K562 (cell line): ENCODE measurements at regions not wholly inside any gene's neighbourhood (a gene's known extent, or its start where the extent isn't known, plus 50 kb on each side); places are given as distances from the start of the nearest gene placed in this dataset.

Experiments used
- ATAC-seq: fragments of 200-7000 bp; cut with Tn5 transposase; 3 replicates; pipeline ENCODE4 v1.9.1; 2020; ENCODE audit warnings: moderate library complexity
- BruUV-seq: library from RNA; stranded (reverse); fragments of 400-500 nt; replicated peaks from 2 replicates; lab custom pipeline; 2021; lab: Mats Ljungman, UMichigan
- CTCF ChIA-PET: fragments of 300-600 bp; formaldehyde crosslinking; extraction: SDS; loops from one replicate; lab custom pipeline; 2021; ENCODE audit warnings: low intra/inter-chr PET ratio; lab: Yijun Ruan, JAX
- POLR2A ChIA-PET: fragments of 300-600, 350-650 bp; sonication (Branson Sonifier 250); formaldehyde crosslinking; extraction: SDS; loops from one replicate; lab custom pipeline; 2021; ENCODE audit warnings: antibody characterized with exemption, inconsistent platforms; lab: Yijun Ruan, JAX
- DNase-seq, 4 experiments: peaks; one replicate each; pipeline versions ENCODE4 v3.0.0 to v3.0.0-alpha.2; 2011 to 2018; ENCODE audit warnings: low spot score in 3 of 4, mixed read lengths in 3 of 4; ENCODE audit errors: extremely low read depth in 1 of 4
- FAIRE-seq: peaks from 2 replicates; lab custom pipeline; 2011; peaks lifted over from hg19 to GRCh38; lab: Jason Lieb, UNC
- H2AFZ ChIP-seq: 2 replicates; pipeline ENCODE4 v1.6.0; 2011; ENCODE audit warnings: low read depth, low read length, control low read depth, inconsistent platforms
- H3K27ac ChIP-seq: fragments of 200-600 bp; 3 replicates; pipeline ENCODE4 v1.8.0; 2011; ENCODE audit warnings: low read depth, mild to moderate bottlenecking, control low read depth, inconsistent platforms, low read length, moderate library complexity, mixed read lengths; ENCODE audit errors: extremely low read depth
- H3K27me3 ChIP-seq, 2 experiments: fragments of 300-600 bp in 1 of 2; 2 replicates in 1 of 2; 3 replicates in 1 of 2; pipeline versions ENCODE4 v1.6.0 to v1.8.0; 2011; ENCODE audit warnings: inconsistent platforms in 2 of 2, low read length in 2 of 2, mild to moderate bottlenecking in 1 of 2, mixed read lengths in 1 of 2, moderate library complexity in 1 of 2; ENCODE audit not compliant: control insufficient read depth in 2 of 2, insufficient read depth in 2 of 2
- H3K36me3 ChIP-seq: fragments of 300-600 bp; 3 replicates; pipeline ENCODE4 v1.8.0; 2011; ENCODE audit warnings: mild to moderate bottlenecking, low read length, inconsistent platforms; ENCODE audit not compliant: control insufficient read depth, insufficient read depth
- H3K4me1 ChIP-seq, 2 experiments: fragments of 200-600 bp in 1 of 2; replicated peaks in 1 of 2; 2 replicates in 1 of 2; 3 replicates in 1 of 2; pipeline versions ENCODE4 v1.5.1 to v1.8.0; 2011; ENCODE audit warnings: inconsistent platforms in 2 of 2, low read length in 2 of 2, mild to moderate bottlenecking in 1 of 2, mixed read lengths in 1 of 2, moderate library complexity in 1 of 2; ENCODE audit not compliant: control insufficient read depth in 2 of 2, insufficient read depth in 2 of 2
- H3K4me2 ChIP-seq: 2 replicates; pipeline ENCODE4 v1.6.1; 2011; ENCODE audit warnings: low read length, control low read depth, inconsistent platforms, mixed read lengths; ENCODE audit not compliant: insufficient read depth
- H3K4me3 ChIP-seq: fragments of 200-600 bp; sonication (generic), shearing (Covaris generic); 2 replicates; pipeline ENCODE4 v1.5.1; 2016; ENCODE audit warnings: control low read depth, inconsistent platforms
- H3K79me2 ChIP-seq: fragments of 200-600 bp; 3 replicates; pipeline ENCODE4 v1.8.0; 2011; ENCODE audit warnings: low read length, inconsistent platforms; ENCODE audit not compliant: control insufficient read depth, insufficient read depth
- H3K9ac ChIP-seq, 2 experiments: 2 replicates each; pipeline versions ENCODE4 v1.6.0 to v1.6.1; 2011; ENCODE audit warnings: low read depth in 2 of 2, low read length in 2 of 2, control low read depth in 1 of 2, inconsistent platforms in 1 of 2, mild to moderate bottlenecking in 1 of 2, mixed read lengths in 1 of 2; ENCODE audit not compliant: insufficient read depth in 1 of 2
- H3K9me1 ChIP-seq: one replicate; pipeline ENCODE4 v1.6.0; 2011; ENCODE audit warnings: inconsistent platforms, mild to moderate bottlenecking, low read length, moderate library complexity; ENCODE audit not compliant: control insufficient read depth, insufficient read depth
- H3K9me3 ChIP-seq: replicated peaks from 2 replicates; pipeline ENCODE4 v1.5.1; 2011; ENCODE audit warnings: low read depth, low read length, inconsistent platforms; ENCODE audit not compliant: control insufficient read depth, insufficient read depth
- H4K20me1 ChIP-seq: replicated peaks from 2 replicates; pipeline ENCODE4 v1.6.1; 2011; ENCODE audit warnings: low read length, inconsistent platforms, mixed read lengths; ENCODE audit not compliant: control insufficient read depth, insufficient read depth
- CCAR2 ChIP-seq: fragments of 200-400 bp; formaldehyde crosslinking; IDR thresholded peaks from 2 replicates; pipeline ENCODE4 v1.6.1; 2017; ENCODE audit warnings: mild to moderate bottlenecking, low read depth, low read length
- FOXK1 ChIP-seq: sonication (generic); formaldehyde crosslinking; IDR thresholded peaks from 2 replicates; pipeline ENCODE4 v1.8.0; 2022; ENCODE audit warnings: missing genetic modification reagents, mild to moderate bottlenecking, borderline replicate concordance
- KLF1 ChIP-seq: fragments of 450-650 bp; IDR thresholded peaks from 2 replicates; pipeline ENCODE4 v1.6.1; 2016; ENCODE audit warnings: missing genetic modification characterization, missing compliant biosample characterization
- NFATC3 ChIP-seq: fragments of 450-650 bp; IDR thresholded peaks from 2 replicates; pipeline ENCODE4 v1.6.1; 2017; ENCODE audit warnings: mild to moderate bottlenecking
- PCBP2 ChIP-seq: fragments of 200-400 bp; formaldehyde crosslinking; IDR thresholded peaks from 2 replicates; pipeline ENCODE4 v1.6.1; 2018; ENCODE audit warnings: low read length, low read depth, mild to moderate bottlenecking, moderate library complexity; ENCODE audit not compliant: poor library complexity, severe bottlenecking
- SREBF1 ChIP-seq: fragments of 150-350 bp; IDR thresholded peaks from 2 replicates; pipeline ENCODE4 v1.6.1; 2014; ENCODE audit warnings: antibody characterized with exemption, low read depth, low read length, borderline replicate concordance
- YY1 ChIP-seq, 3 experiments: IDR thresholded peaks; 2 replicates each; pipeline ENCODE4 v1.6.1; 2011; ENCODE audit warnings: low read length in 2 of 3, mild to moderate bottlenecking in 2 of 3, moderate library complexity in 2 of 3, borderline replicate concordance in 1 of 3, control low read depth in 1 of 3, low read depth in 1 of 3; ENCODE audit not compliant: insufficient read depth in 3 of 3, insufficient replicate concordance in 2 of 3, control insufficient read depth in 1 of 3, insufficient read length in 1 of 3; ENCODE audit errors: extremely low read depth in 1 of 3
- ZNF583 ChIP-seq: fragments of 250-450 bp; sonication (Bioruptor Pico); IDR thresholded peaks from 2 replicates; pipeline ENCODE4 v1.4.0; 2020
- WGBS: fragments of 100-300 bp; shearing (Covaris generic); methylation state at CpG from one replicate; pipeline ENCODE4 v1.1.6; 2016; ENCODE audit warnings: low coverage, mixed read lengths; ENCODE audit not compliant: insufficient coverage; ENCODE audit errors: missing lambda C conversion rate; 5-methylcytosine and 5-hydroxymethylcytosine counted together
- in situ Hi-C: fragments of 300-500 bp; cut with MboI; formaldehyde crosslinking; loops from 4 replicates; pipeline ENCODE4 v1.15.0; 2018; ENCODE audit warnings: inconsistent platforms, mixed read lengths
- intact Hi-C: fragments of 100-400 bp; cut with micrococcal nuclease; formaldehyde crosslinking; loops from 2 replicates; pipeline ENCODE4 v1.14.2; 2022
- TF ChIP-seq, protein P1 (sequence below): fragments of 450-650 bp; IDR thresholded peaks from 2 replicates; pipeline ENCODE4 v1.6.1; 2017; ENCODE audit warnings: mild to moderate bottlenecking, moderate library complexity
- TF ChIP-seq, protein P2 (sequence below): fragments of 450-650 bp; IDR thresholded peaks from 2 replicates; pipeline ENCODE4 v1.6.1; 2018; ENCODE audit not compliant: partially characterized antibody
- TF ChIP-seq, protein P3 (sequence below), 2 experiments: IDR thresholded peaks; 2 replicates each; pipeline ENCODE4 v1.6.1; 2011; ENCODE audit warnings: borderline replicate concordance in 1 of 2, control low read depth in 1 of 2, low read depth in 1 of 2, low read length in 1 of 2, mild to moderate bottlenecking in 1 of 2, mixed read lengths in 1 of 2, moderate library complexity in 1 of 2; ENCODE audit not compliant: insufficient read depth in 1 of 2, insufficient read length in 1 of 2, poor library complexity in 1 of 2, severe bottlenecking in 1 of 2; ENCODE audit errors: extremely low read depth in 1 of 2
- TF ChIP-seq, protein P4 (sequence below): sonication (generic); IDR thresholded peaks from 2 replicates; pipeline ENCODE4 v1.6.1; 2016
- TF ChIP-seq, protein P5 (sequence below), 2 experiments: fragments of 250-450 bp in 1 of 2; fragments of 450-650 bp in 1 of 2; sonication (Bioruptor Pico) in 1 of 2; IDR thresholded peaks; 2 replicates each; pipeline versions ENCODE4 v1.6.1 to v1.8.0; 2016 to 2021; ENCODE audit warnings: mild to moderate bottlenecking in 2 of 2, moderate library complexity in 2 of 2, missing compliant biosample characterization in 1 of 2, missing genetic modification characterization in 1 of 2

DNA sequence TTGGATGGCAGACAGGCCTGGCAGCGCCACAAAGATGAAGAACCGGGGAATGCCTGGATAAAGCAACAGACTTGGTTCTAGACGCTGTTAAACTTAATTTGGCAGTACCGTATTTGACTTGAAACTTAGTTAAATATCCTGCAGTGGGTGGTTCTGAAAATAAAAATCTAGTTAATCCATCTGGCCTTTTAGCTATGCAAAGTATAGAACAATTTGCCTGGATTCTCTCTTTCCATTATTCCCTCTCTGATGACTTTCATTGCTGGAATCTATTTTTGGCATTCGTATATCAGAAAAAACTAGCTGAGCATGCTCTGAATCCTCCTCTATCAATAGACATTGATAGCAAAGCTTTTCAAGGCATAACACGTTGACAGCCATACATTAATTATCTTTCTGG lies 203.6 kb downstream of the MACC1 start:
- intact Hi-C loops (no loop called here), in situ Hi-C loops (no loop called here)
- no peak for FAIRE-seq
- no peak for ATAC-seq
- H3K36me3 ChIP-seq = no peaks in the 10 kb centered on the region
- BruUV-seq = no TSS peak
- TF ChIP-seq FOXK1 (no peak), NFATC3 (no peak), CCAR2 (no peak), SREBF1 (no peak), YY1 (IDR thresholded peaks at IDR 0.05; ENCODE audit: borderline replicate concordance in 1 of 3, control insufficient read depth in 1 of 3, extremely low read depth in 1 of 3, insufficient read depth in 3 of 3, insufficient read length in 1 of 3, insufficient replicate concordance in 2 of 3, low read depth in 1 of 3, low read length in 2 of 3) (no peak), KLF1 (tag) (no peak), ZNF583 (no peak), PCBP2 (no peak)
- TF ChIP-seq, protein P1, sequence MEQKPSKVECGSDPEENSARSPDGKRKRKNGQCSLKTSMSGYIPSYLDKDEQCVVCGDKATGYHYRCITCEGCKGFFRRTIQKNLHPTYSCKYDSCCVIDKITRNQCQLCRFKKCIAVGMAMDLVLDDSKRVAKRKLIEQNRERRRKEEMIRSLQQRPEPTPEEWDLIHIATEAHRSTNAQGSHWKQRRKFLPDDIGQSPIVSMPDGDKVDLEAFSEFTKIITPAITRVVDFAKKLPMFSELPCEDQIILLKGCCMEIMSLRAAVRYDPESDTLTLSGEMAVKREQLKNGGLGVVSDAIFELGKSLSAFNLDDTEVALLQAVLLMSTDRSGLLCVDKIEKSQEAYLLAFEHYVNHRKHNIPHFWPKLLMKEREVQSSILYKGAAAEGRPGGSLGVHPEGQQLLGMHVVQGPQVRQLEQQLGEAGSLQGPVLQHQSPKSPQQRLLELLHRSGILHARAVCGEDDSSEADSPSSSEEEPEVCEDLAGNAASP = no peak
- TF ChIP-seq, protein P2, sequence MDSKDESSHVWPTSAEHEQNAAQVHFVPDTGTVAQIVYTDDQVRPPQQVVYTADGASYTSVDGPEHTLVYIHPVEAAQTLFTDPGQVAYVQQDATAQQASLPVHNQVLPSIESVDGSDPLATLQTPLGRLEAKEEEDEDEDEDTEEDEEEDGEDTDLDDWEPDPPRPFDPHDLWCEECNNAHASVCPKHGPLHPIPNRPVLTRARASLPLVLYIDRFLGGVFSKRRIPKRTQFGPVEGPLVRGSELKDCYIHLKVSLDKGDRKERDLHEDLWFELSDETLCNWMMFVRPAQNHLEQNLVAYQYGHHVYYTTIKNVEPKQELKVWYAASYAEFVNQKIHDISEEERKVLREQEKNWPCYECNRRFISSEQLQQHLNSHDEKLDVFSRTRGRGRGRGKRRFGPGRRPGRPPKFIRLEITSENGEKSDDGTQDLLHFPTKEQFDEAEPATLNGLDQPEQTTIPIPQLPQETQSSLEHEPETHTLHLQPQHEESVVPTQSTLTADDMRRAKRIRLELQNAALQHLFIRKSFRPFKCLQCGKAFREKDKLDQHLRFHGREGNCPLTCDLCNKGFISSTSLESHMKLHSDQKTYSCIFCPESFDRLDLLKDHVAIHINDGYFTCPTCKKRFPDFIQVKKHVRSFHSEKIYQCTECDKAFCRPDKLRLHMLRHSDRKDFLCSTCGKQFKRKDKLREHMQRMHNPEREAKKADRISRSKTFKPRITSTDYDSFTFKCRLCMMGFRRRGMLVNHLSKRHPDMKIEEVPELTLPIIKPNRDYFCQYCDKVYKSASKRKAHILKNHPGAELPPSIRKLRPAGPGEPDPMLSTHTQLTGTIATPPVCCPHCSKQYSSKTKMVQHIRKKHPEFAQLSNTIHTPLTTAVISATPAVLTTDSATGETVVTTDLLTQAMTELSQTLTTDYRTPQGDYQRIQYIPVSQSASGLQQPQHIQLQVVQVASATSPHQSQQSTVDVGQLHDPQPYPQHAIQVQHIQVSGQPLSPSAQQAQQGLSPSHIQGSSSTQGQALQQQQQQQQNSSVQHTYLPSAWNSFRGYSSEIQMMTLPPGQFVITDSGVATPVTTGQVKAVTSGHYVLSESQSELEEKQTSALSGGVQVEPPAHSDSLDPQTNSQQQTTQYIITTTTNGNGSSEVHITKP = no peak
- TF ChIP-seq, protein P3, sequence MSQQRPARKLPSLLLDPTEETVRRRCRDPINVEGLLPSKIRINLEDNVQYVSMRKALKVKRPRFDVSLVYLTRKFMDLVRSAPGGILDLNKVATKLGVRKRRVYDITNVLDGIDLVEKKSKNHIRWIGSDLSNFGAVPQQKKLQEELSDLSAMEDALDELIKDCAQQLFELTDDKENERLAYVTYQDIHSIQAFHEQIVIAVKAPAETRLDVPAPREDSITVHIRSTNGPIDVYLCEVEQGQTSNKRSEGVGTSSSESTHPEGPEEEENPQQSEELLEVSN (IDR thresholded peaks at IDR 0.05; ENCODE audit: borderline replicate concordance in 1 of 2, extremely low read depth in 1 of 2, insufficient read depth in 1 of 2, insufficient read length in 1 of 2, low read depth in 1 of 2, low read length in 1 of 2, poor library complexity in 1 of 2, severe bottlenecking in 1 of 2) = no peak
- TF ChIP-seq, protein P4, sequence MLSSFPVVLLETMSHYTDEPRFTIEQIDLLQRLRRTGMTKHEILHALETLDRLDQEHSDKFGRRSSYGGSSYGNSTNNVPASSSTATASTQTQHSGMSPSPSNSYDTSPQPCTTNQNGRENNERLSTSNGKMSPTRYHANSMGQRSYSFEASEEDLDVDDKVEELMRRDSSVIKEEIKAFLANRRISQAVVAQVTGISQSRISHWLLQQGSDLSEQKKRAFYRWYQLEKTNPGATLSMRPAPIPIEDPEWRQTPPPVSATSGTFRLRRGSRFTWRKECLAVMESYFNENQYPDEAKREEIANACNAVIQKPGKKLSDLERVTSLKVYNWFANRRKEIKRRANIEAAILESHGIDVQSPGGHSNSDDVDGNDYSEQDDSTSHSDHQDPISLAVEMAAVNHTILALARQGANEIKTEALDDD = no peak
- TF ChIP-seq, protein P5, sequence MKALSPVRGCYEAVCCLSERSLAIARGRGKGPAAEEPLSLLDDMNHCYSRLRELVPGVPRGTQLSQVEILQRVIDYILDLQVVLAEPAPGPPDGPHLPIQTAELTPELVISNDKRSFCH (CRISPR knock-in tag; IDR thresholded peaks at IDR 0.05) = no peak
- TF ChIP-seq, protein P5 (tag; IDR thresholded peaks at IDR 0.05) = no peak
- TF ChIP-seq, all 486 proteins: peak for 0
- Histone ChIP-seq H3K9me1 (no peaks in the 10 kb centered on the region), H3K9ac (no peak overlapping the region), H3K27me3 (no peaks in the 10 kb centered on the region), H2AFZ (no peak overlapping the region), H3K4me2 (no peak overlapping the region), H4K20me1 (no peaks in the 10 kb centered on the region), H3K4me1 (no peaks in the 10 kb centered on the region), H3K4me3 (no peak overlapping the region), H3K9me3 (no peaks in the 10 kb centered on the region), H3K79me2 (no peaks in the 10 kb centered on the region), H3K27ac (no peak overlapping the region)
- no peak for DNase-seq
- CTCF ChIA-PET = no interaction called here
- POLR2A ChIA-PET = no interaction called here
- WGBS = under 1% methylated on average over 6 of the region's 6 CpGs
